DLD1 (cell line): ENCODE measurements at regions not wholly inside any gene's neighbourhood (a gene's known extent, or its start where the extent isn't known, plus 50 kb on each side); places are given as distances from the start of the nearest gene placed in this dataset.
"Not testable (repeated sequence)": the region's sequence is repeated elsewhere in the genome, so short reads cannot be mapped to it uniquely, and the experiment has no call there.

Source experiments
- in situ Hi-C: cut with HindIII; loops from 2 replicates; pipeline ENCODE4 v1.10.0; 2017; ENCODE audit warnings: low sequenced_read_pairs

- in situ Hi-C loops = no loop called here
Measured at GRCh38 chr18:78871618-78872017, 108.0 kb upstream of the SALL3 start.

GRCh38 chr18:78873926-78874500 lies 105.6 kb upstream of the SALL3 start:
- in situ Hi-C loops = no loop called here

- in situ Hi-C loops = no loop called here
Measured at GRCh38 chr18:78875016-78875777, 104.4 kb upstream of the SALL3 start.

- in situ Hi-C loops = no loop called here
Measured at GRCh38 chr18:78875778-78876650, 103.6 kb upstream of the SALL3 start.

- in situ Hi-C loops = no loop called here
Measured at GRCh38 chr18:78876868-78877267, 102.8 kb upstream of the SALL3 start.

- in situ Hi-C loops = no loop called here
Measured at GRCh38 chr18:78878335-78878734, 101.3 kb upstream of the SALL3 start.

GRCh38 chr18:78879072-78879883 lies 100.3 kb upstream of the SALL3 start:
- in situ Hi-C loops = not testable (repeated sequence)

- in situ Hi-C loops = no loop called here
Measured at GRCh38 chr18:78882585-78882984, 97.0 kb upstream of the SALL3 start.

GRCh38 chr18:78883501-78883900 lies 96.1 kb upstream of the SALL3 start:
- in situ Hi-C loops = no loop called here

GRCh38 chr18:78884502-78884901 lies 95.1 kb upstream of the SALL3 start:
- in situ Hi-C loops = no loop called here

GRCh38 chr18:78889250-78889649 lies 90.4 kb upstream of the SALL3 start:
- in situ Hi-C loops = no loop called here

GRCh38 chr18:78890388-78890787 lies 89.2 kb upstream of the SALL3 start:
- in situ Hi-C loops = no loop called here

- in situ Hi-C loops = no loop called here
Measured at GRCh38 chr18:78891185-78891762, 88.3 kb upstream of the SALL3 start.

GRCh38 chr18:78892177-78892576 lies 87.4 kb upstream of the SALL3 start:
- in situ Hi-C loops = no loop called here

- in situ Hi-C loops = no loop called here
Measured at GRCh38 chr18:78892721-78893120, 86.9 kb upstream of the SALL3 start.

GRCh38 chr18:78893281-78894032 lies 86.2 kb upstream of the SALL3 start:
- in situ Hi-C loops = no loop called here

GRCh38 chr18:78894033-78894305 lies 85.6 kb upstream of the SALL3 start:
- in situ Hi-C loops = no loop called here

- in situ Hi-C loops = no loop called here
Measured at GRCh38 chr18:78895207-78896001, 84.2 kb upstream of the SALL3 start.
